ENCODE measurements at regions not wholly inside any gene's neighbourhood (a gene's known extent, or its start where the extent isn't known, plus 50 kb on each side); places are given as distances from the start of the nearest gene placed in this dataset.
A peak's percentile ranks its signal among the peaks of the same experiment; 100 is the strongest.
"Not testable (repeated sequence)": the region's sequence is repeated elsewhere in the genome, so short reads cannot be mapped to it uniquely, and the experiment has no call there.

- Mint-ChIP-seq H3K9me3 (peaks cover 0 to 20% (median under 1%) of the 10 kb centered on the region in 7 donors), H3K4me3 (peak overlapping the region; percentile 85 to 92 (median 90)), H3K27ac (peak overlapping the region in 3 of 6 donors; percentile 72 to 95 (median 76)), H3K4me1 (peaks cover 18 to 42% (median 40%) of the 10 kb centered on the region in 3 donors), H3K36me3 (peaks cover 0 to 8% of the 10 kb centered on the region in 2 donors), H3K27me3 (peaks cover 0 to 89% (median 50%) of the 10 kb centered on the region in 3 donors)
- no peak for ATAC-seq (ENCODE audit: low read depth in 2 of 2)
- DNase-seq = no peak
These were observed 93.5 kb downstream of the PRKAB2 start for GRCh38 chr1:147078606-147079399.

GRCh38 chr1:147077936-147078605 is 94.2 kb downstream of the PRKAB2 start:
- Mint-ChIP-seq H3K36me3 (peaks cover 0 to 8% of the 10 kb centered on the region in 2 donors), H3K27me3 (peaks cover 0 to 89% (median 57%) of the 10 kb centered on the region in 3 donors), H3K27ac (peak overlapping the region in 2 of 6 donors; percentile 19 to 88), H3K9me3 (peaks cover 0 to 16% (median 2%) of the 10 kb centered on the region in 7 donors), H3K4me3 (peak overlapping the region in 6 of 8 donors; percentile 9 to 92 (median 88)), H3K4me1 (peaks cover 24 to 48% (median 46%) of the 10 kb centered on the region in 3 donors)
- ATAC-seq (ENCODE audit: low read depth in 2 of 2) = no peak
- DNase-seq = no peak

GRCh38 chr1:147077523-147077922 is 94.7 kb downstream of the PRKAB2 start:
- Mint-ChIP-seq H3K9me3 (peaks cover 0 to 15% (median 2%) of the 10 kb centered on the region in 7 donors), H3K4me3 (peak overlapping the region in 5 of 8 donors; percentile 9 to 92 (median 79))

GRCh38 chr1:147077081-147077480 is 95.2 kb downstream of the PRKAB2 start:
- H3K4me3 Mint-ChIP-seq = no peak overlapping the region
- H3K9me3 Mint-ChIP-seq = peaks cover 0 to 10% (median 2%) of the 10 kb centered on the region in 7 donors
- H3K27ac Mint-ChIP-seq = no peak overlapping the region
- DNase-seq (no peak), ATAC-seq (ENCODE audit: low read depth in 2 of 2) (no peak)
- H3K36me3 Mint-ChIP-seq = peaks cover 0 to 8% of the 10 kb centered on the region in 2 donors
- H3K4me1 Mint-ChIP-seq = peaks cover 29 to 55% (median 54%) of the 10 kb centered on the region in 3 donors
- peaks cover 0 to 82% (median 52%) of the 10 kb centered on the region in 3 donors for H3K27me3 Mint-ChIP-seq

More at GRCh38 chr1:147077523-147077922, 94.7 kb downstream of the PRKAB2 start:
- DNase-seq = no peak
- H3K36me3 Mint-ChIP-seq = peaks cover 0 to 8% of the 10 kb centered on the region in 2 donors
- no peak overlapping the region for H3K27ac Mint-ChIP-seq
- H3K27me3 Mint-ChIP-seq = peaks cover 0 to 86% (median 56%) of the 10 kb centered on the region in 3 donors
- H3K4me1 Mint-ChIP-seq = peaks cover 28 to 53% (median 50%) of the 10 kb centered on the region in 3 donors
- ATAC-seq (ENCODE audit: low read depth in 2 of 2) = no peak

GRCh38 chr1:147076442-147076841 is 95.8 kb downstream of the PRKAB2 start:
- Mint-ChIP-seq H3K9me3 (peaks cover 0 to 9% (median 2%) of the 10 kb centered on the region in 7 donors), H3K4me3 (peak overlapping the region in 2 of 8 donors; percentile 29 to 44), H3K36me3 (peaks cover 0 to 8% of the 10 kb centered on the region in 2 donors), H3K4me1 (peaks cover 29 to 58% (median 55%) of the 10 kb centered on the region in 3 donors), H3K27me3 (peaks cover 0 to 84% (median 52%) of the 10 kb centered on the region in 3 donors), H3K27ac (peak overlapping the region in 1 of 6 donors; percentile 49)
- DNase-seq (no peak), ATAC-seq (ENCODE audit: low read depth in 2 of 2) (no peak)

- Mint-ChIP-seq H3K27me3 (peaks cover 0 to 62% (median 23%) of the 10 kb centered on the region in 3 donors), H3K9me3 (peaks cover 0 to 13% (median 4%) of the 10 kb centered on the region in 7 donors), H3K4me3 (peak overlapping the region; percentile 72 to 94 (median 86)), H3K36me3 (peaks cover 0 to 8% of the 10 kb centered on the region in 2 donors), H3K27ac (peak overlapping the region in 5 of 6 donors; percentile 76 to 94 (median 82)), H3K4me1 (peaks cover 17 to 28% (median 25%) of the 10 kb centered on the region in 3 donors)
- peak; percentile 83 to 87 for ATAC-seq (ENCODE audit: low read depth in 2 of 2)
- peak; percentile 35 for DNase-seq
These were observed 99.5 kb downstream of the PRKAB2 start for GRCh38 chr1:147072482-147073432.

- Mint-ChIP-seq H3K9me3 (peaks cover 0 to 14% (median 3%) of the 10 kb centered on the region in 7 donors), H3K27ac (peak overlapping the region in 1 of 6 donors; percentile 44), H3K4me3 (peak overlapping the region in 2 of 8 donors; percentile 8 to 72), H3K36me3 (peaks cover 0 to 3% of the 10 kb centered on the region in 2 donors), H3K27me3 (peaks cover 0 to 55% (median 15%) of the 10 kb centered on the region in 3 donors), H3K4me1 (peaks cover 17 to 25% (median 21%) of the 10 kb centered on the region in 3 donors)
- ATAC-seq (ENCODE audit: low read depth in 2 of 2) (no peak), DNase-seq (no peak)
These were observed 101.1 kb downstream of the PRKAB2 start for GRCh38 chr1:147071142-147071541.

- no peak overlapping the region for H3K27ac Mint-ChIP-seq
These were observed 109.3 kb downstream of the PRKAB2 start for GRCh38 chr1:147062956-147063355.

GRCh38 chr1:147061880-147062279 is 110.4 kb downstream of the PRKAB2 start:
- ATAC-seq (ENCODE audit: low read depth in 2 of 2); H3K4me3 Mint-ChIP-seq; DNase-seq; H3K4me1 Mint-ChIP-seq; H3K27ac Mint-ChIP-seq: not testable (repeated sequence)
- Mint-ChIP-seq H3K27me3 (peaks cover 0 to 22% (median 8%) of the 10 kb centered on the region in 3 donors), H3K36me3 (peaks cover 13 to 31% of the 10 kb centered on the region in 2 donors), H3K9me3 (peaks cover 5 to 39% (median 23%) of the 10 kb centered on the region in 7 donors)

More at GRCh38 chr1:147062956-147063355, 109.3 kb downstream of the PRKAB2 start:
- peaks cover 13 to 22% of the 10 kb centered on the region in 2 donors for H3K36me3 Mint-ChIP-seq
- no peak for DNase-seq
- H3K27me3 Mint-ChIP-seq = peaks cover 0 to 22% (median 8%) of the 10 kb centered on the region in 3 donors
- H3K4me3 Mint-ChIP-seq = no peak overlapping the region
- peaks cover 0 to 33% (median 17%) of the 10 kb centered on the region in 7 donors for H3K9me3 Mint-ChIP-seq
- H3K4me1 Mint-ChIP-seq = no peaks in the 10 kb centered on the region
- no peak for ATAC-seq (ENCODE audit: low read depth in 2 of 2)

- no peak for DNase-seq
- peaks cover 2 to 12% of the 10 kb centered on the region in 2 donors for H3K36me3 Mint-ChIP-seq
- H3K4me1 Mint-ChIP-seq = peaks cover 30 to 54% (median 34%) of the 10 kb centered on the region in 3 donors
- peaks cover 5 to 12% (median 9%) of the 10 kb centered on the region in 7 donors for H3K9me3 Mint-ChIP-seq
- H3K4me3 Mint-ChIP-seq = peak overlapping the region; percentile 3 to 82 (median 50)
- peak overlapping the region in 5 of 6 donors; percentile 24 to 80 (median 46) for H3K27ac Mint-ChIP-seq
- ATAC-seq (ENCODE audit: low read depth in 2 of 2) = peak; percentile 35 to 56
- peaks cover 0 to 4% (median 0%) of the 10 kb centered on the region in 3 donors for H3K27me3 Mint-ChIP-seq
These were observed 115.1 kb downstream of the NBPF12 start for GRCh38 chr1:147053269-147053668.

GRCh38 chr1:147052677-147053076 is 114.6 kb downstream of the NBPF12 start:
- DNase-seq (no peak), ATAC-seq (ENCODE audit: low read depth in 2 of 2) (no peak)
- H3K4me1 Mint-ChIP-seq = peaks cover 33 to 58% (median 37%) of the 10 kb centered on the region in 3 donors
- H3K36me3 Mint-ChIP-seq = peaks cover 0 to 6% of the 10 kb centered on the region in 2 donors
- peak overlapping the region in 4 of 8 donors; percentile 59 to 82 (median 68) for H3K4me3 Mint-ChIP-seq
- H3K27ac Mint-ChIP-seq = peak overlapping the region in 1 of 6 donors; percentile 24
- H3K9me3 Mint-ChIP-seq = peaks cover 3 to 10% (median 4%) of the 10 kb centered on the region in 7 donors
- H3K27me3 Mint-ChIP-seq = peaks cover 0 to 4% (median 0%) of the 10 kb centered on the region in 3 donors

GRCh38 chr1:147052143-147052542 is 114.0 kb downstream of the NBPF12 start:
- Mint-ChIP-seq H3K27ac (peak overlapping the region in 3 of 6 donors; percentile 24 to 96 (median 36)), H3K36me3 (peaks cover 0 to under 1% of the 10 kb centered on the region in 2 donors)
- peak; percentile 40 to 56 for ATAC-seq (ENCODE audit: low read depth in 2 of 2)

More at GRCh38 chr1:147052143-147052542, 114.0 kb downstream of the NBPF12 start:
- no peak for DNase-seq
- Mint-ChIP-seq H3K27me3 (peaks cover 0 to 4% (median 0%) of the 10 kb centered on the region in 3 donors), H3K4me1 (peaks cover 35 to 63% (median 39%) of the 10 kb centered on the region in 3 donors), H3K4me3 (peak overlapping the region in 5 of 8 donors; percentile 45 to 76 (median 59)), H3K9me3 (peaks cover 0 to 4% (median 0%) of the 10 kb centered on the region in 7 donors)
